ENCODE measurements at regions not wholly inside any gene's neighbourhood (a gene's known extent, or its start where the extent isn't known, plus 50 kb on each side); places are given as distances from the start of the nearest gene placed in this dataset.

- Histone ChIP-seq H3K9me3 (no peaks in the 10 kb centered on the region), H3K4me1 (no peaks in the 10 kb centered on the region), H3K27me3 (no peaks in the 10 kb centered on the region), H3K36me3 (no peaks in the 10 kb centered on the region), H3K4me3 (no peak overlapping the region), H3K27ac (no peak overlapping the region)
- DNase-seq (ENCODE audit: extremely low spot score in 2 of 2) = no peak
- TF ChIP-seq POLR2AphosphoS5 (IDR thresholded peaks at IDR 0.05; ENCODE audit: insufficient read depth in 1 of 2, low read depth in 1 of 2) (no peak), CTCF (IDR thresholded peaks at IDR 0.05) (no peak), POLR2A (IDR thresholded peaks at IDR 0.05) (no peak)
- intact Hi-C loops (cut with DNase I) = no loop called here
Measured at GRCh38 chr13:104357672-104358354, 1291.6 kb upstream of the SLC10A2 start.

- H3K27ac ChIP-seq = no peak overlapping the region
- no peak overlapping the region for H3K4me3 ChIP-seq
- no peaks in the 10 kb centered on the region for H3K9me3 ChIP-seq
- no peaks in the 10 kb centered on the region for H3K4me1 ChIP-seq
- H3K27me3 ChIP-seq = no peaks in the 10 kb centered on the region
- H3K36me3 ChIP-seq = no peaks in the 10 kb centered on the region
- no peak for DNase-seq (ENCODE audit: extremely low spot score in 2 of 2)
- intact Hi-C loops (cut with DNase I) = no loop called here
- TF ChIP-seq CTCF (IDR thresholded peaks at IDR 0.05) = no peak
- TF ChIP-seq POLR2AphosphoS5 (IDR thresholded peaks at IDR 0.05; ENCODE audit: insufficient read depth in 1 of 2, low read depth in 1 of 2) = no peak
- no peak for TF ChIP-seq POLR2A (IDR thresholded peaks at IDR 0.05)
Measured at GRCh38 chr13:104357174-104357573, 1291.0 kb upstream of the SLC10A2 start.

GRCh38 chr13:104355041-104355670 is 1288.9 kb upstream of the SLC10A2 start:
- Histone ChIP-seq H3K9me3 (no peaks in the 10 kb centered on the region), H3K36me3 (no peaks in the 10 kb centered on the region), H3K4me1 (no peaks in the 10 kb centered on the region), H3K4me3 (no peak overlapping the region), H3K27me3 (no peaks in the 10 kb centered on the region), H3K27ac (no peak overlapping the region)
- TF ChIP-seq POLR2A (IDR thresholded peaks at IDR 0.05) (no peak), CTCF (IDR thresholded peaks at IDR 0.05) (no peak), POLR2AphosphoS5 (IDR thresholded peaks at IDR 0.05; ENCODE audit: insufficient read depth in 1 of 2, low read depth in 1 of 2) (no peak)
- no peak for DNase-seq (ENCODE audit: extremely low spot score in 2 of 2)
- intact Hi-C loops (cut with DNase I) = no loop called here

GRCh38 chr13:104327211-104327610 is 1261.0 kb upstream of the SLC10A2 start:
- Histone ChIP-seq H3K4me3 (no peak overlapping the region), H3K27ac (no peak overlapping the region), H3K36me3 (no peaks in the 10 kb centered on the region), H3K27me3 (no peaks in the 10 kb centered on the region), H3K4me1 (no peaks in the 10 kb centered on the region), H3K9me3 (no peaks in the 10 kb centered on the region)
- intact Hi-C loops (cut with DNase I) = no loop called here
- TF ChIP-seq CTCF (IDR thresholded peaks at IDR 0.05) (no peak), POLR2A (IDR thresholded peaks at IDR 0.05) (no peak), POLR2AphosphoS5 (IDR thresholded peaks at IDR 0.05; ENCODE audit: insufficient read depth in 1 of 2, low read depth in 1 of 2) (no peak)
- DNase-seq (ENCODE audit: extremely low spot score in 2 of 2) = no peak

GRCh38 chr13:104326523-104326922 is 1260.3 kb upstream of the SLC10A2 start:
- Histone ChIP-seq H3K9me3 (no peaks in the 10 kb centered on the region), H3K4me3 (no peak overlapping the region), H3K4me1 (no peaks in the 10 kb centered on the region), H3K27ac (no peak overlapping the region), H3K36me3 (no peaks in the 10 kb centered on the region), H3K27me3 (no peaks in the 10 kb centered on the region)
- no peak for DNase-seq (ENCODE audit: extremely low spot score in 2 of 2)
- TF ChIP-seq POLR2AphosphoS5 (IDR thresholded peaks at IDR 0.05; ENCODE audit: insufficient read depth in 1 of 2, low read depth in 1 of 2) (no peak), CTCF (IDR thresholded peaks at IDR 0.05) (no peak), POLR2A (IDR thresholded peaks at IDR 0.05) (no peak)
- intact Hi-C loops (cut with DNase I) = no loop called here

All from vagina (tissue), 2 donors.